ENCODE measurements at regions not wholly inside any gene's neighbourhood (a gene's known extent, or its start where the extent isn't known, plus 50 kb on each side); places are given as distances from the start of the nearest gene placed in this dataset.
"Not testable (repeated sequence)": the region's sequence is repeated elsewhere in the genome, so short reads cannot be mapped to it uniquely, and the experiment has no call there.

DNA sequence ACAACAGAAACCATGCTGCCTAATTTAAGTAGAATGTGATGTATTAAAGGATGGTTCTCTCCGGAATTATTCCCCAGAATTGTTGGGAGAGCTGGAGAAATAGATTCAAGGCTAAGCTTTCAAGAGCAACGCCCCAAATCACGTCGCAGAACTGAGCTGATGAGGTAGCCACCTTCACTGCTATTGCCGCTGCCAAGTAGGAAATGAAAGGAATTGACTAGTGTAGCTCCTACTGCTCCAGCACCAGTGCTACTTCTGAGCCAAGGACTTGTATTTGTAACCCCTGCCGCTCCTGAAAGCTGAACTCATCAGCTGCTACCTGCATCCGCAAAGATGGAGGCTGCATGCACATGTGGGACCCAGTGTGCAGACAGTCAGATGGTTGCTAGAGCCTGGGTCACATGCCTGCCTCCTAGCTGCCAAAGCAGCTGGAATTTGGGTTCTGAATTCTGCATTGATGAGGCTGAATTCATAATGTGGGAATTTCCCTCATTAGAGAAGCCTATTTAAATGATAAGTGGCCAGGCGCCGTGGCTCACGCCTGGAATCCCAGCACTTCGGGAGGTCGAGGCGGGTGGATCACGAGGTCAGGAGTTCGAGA lies 173.9 kb downstream of the PDGFRA start:
- DNase-seq (ENCODE audit: low spot score): no peak
- intact Hi-C loops (cut with DNase I): no loop called here

GRCh38 chr4:54403700-54404453 lies 174.8 kb downstream of the PDGFRA start:
- no peak for DNase-seq (ENCODE audit: low spot score)
- intact Hi-C loops (cut with DNase I): no loop called here

DNA sequence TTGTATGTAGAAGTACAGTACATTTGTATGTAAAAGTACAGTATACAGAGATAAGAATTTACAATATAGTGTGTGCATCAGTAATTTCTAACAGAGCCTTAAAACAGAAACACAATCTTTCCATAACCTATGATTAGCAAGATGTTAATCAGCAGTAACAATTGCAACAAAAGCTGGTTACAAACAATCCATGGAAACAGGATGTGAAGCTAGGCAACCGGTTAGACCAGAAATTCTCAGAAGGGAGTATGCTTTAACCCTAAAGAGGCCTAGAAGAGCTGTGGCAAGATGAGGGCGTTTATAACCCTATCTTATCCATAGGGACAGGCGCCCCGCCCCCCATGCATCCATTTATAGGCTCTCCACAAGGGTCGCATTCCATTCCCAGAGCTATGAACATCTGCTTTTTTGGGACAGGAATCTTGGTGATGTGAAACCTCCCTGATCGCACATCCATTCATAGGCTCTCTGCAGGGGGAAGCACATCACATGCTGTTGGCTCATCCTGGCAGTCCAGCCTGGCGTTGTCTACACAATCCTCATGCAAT lies 180.3 kb downstream of the PDGFRA start:
- DNase-seq (ENCODE audit: low spot score); intact Hi-C loops (cut with DNase I): not testable (repeated sequence)

- intact Hi-C loops (cut with DNase I): no loop called here
- no peak for DNase-seq (ENCODE audit: low spot score)
These were observed 185.5 kb downstream of the PDGFRA start for GRCh38 chr4:54414545-54414944.

- intact Hi-C loops (cut with DNase I): no loop called here
- DNase-seq (ENCODE audit: low spot score): no peak
These were observed 188.4 kb downstream of the PDGFRA start for GRCh38 chr4:54417476-54417875.

- intact Hi-C loops (cut with DNase I): no loop called here
- DNase-seq (ENCODE audit: low spot score): no peak
These were observed 189.4 kb downstream of the PDGFRA start for GRCh38 chr4:54418468-54418867.

GRCh38 chr4:54423066-54423465 lies 194.0 kb downstream of the PDGFRA start:
- no peak for DNase-seq (ENCODE audit: low spot score)
- intact Hi-C loops (cut with DNase I): no loop called here

- intact Hi-C loops (cut with DNase I): no loop called here
- DNase-seq (ENCODE audit: low spot score): no peak
These were observed 198.7 kb downstream of the PDGFRA start for GRCh38 chr4:54427826-54428225.

GRCh38 chr4:54428940-54429339 lies 199.8 kb downstream of the PDGFRA start:
- intact Hi-C loops (cut with DNase I): no loop called here
- DNase-seq (ENCODE audit: low spot score): no peak

DNA sequence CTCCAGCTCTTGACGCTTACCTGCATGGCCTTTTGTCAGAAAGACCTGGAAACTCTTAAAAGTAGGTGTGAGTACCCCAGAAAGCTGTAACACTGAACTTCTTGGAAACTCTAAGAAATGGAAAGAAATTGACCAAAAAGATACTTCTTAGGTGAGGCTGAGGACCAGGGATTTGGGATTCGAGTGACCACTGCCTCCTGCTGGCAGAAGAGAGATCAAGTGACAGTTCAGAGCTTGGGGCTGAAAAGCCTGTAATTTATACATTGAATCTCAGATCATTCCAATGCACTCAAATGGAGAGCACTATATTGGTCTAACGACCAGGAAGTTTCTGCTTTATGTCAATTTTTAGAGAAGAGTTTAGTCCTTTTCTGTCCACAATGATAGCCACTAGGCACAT lies 204.6 kb downstream of the PDGFRA start:
- intact Hi-C loops (cut with DNase I): no loop called here
- no peak for DNase-seq (ENCODE audit: low spot score)

- no peak for DNase-seq (ENCODE audit: low spot score)
- intact Hi-C loops (cut with DNase I): no loop called here
These were observed 210.7 kb downstream of the PDGFRA start for GRCh38 chr4:54439831-54440243.

DNA sequence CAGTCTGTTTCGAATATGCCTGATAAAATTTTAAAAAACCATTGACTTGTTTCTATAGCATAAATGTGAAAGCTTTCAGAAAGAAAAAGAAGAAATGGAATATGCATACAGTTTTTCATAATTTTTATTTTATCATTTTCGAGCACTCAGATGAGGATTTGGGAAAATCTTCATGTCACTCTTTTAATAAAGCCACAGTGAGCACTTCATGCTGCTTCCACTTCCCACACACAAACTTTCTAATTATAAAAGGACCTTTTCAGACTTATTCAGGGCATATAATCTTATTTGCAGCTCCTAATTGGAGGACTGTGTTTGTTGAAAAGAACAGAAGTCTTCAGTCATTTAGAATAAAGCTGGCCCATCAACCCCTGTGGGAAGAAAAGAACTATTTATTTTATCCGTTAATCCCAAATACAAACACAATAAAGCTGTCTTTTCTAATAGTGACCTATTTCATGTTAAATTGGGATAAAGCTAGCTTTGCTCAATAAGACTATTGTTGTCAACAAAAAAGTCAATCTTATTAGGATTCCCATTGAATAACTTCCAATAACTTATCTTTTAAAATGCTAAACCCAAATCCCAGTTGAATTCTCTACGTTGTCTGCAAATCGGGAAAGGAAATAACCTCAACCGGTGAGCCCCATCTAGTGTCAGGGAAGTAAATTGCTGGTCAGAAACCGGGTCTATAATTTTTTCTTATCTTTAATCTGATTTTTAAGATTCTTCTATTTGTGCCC lies 211.5 kb downstream of the PDGFRA start:
- intact Hi-C loops (cut with DNase I): no loop called here
- no peak for DNase-seq (ENCODE audit: low spot score)

GRCh38 chr4:54445866-54446265 lies 211.9 kb upstream of the KIT start:
- no peak for DNase-seq (ENCODE audit: low spot score)
- intact Hi-C loops (cut with DNase I): no loop called here

DNA sequence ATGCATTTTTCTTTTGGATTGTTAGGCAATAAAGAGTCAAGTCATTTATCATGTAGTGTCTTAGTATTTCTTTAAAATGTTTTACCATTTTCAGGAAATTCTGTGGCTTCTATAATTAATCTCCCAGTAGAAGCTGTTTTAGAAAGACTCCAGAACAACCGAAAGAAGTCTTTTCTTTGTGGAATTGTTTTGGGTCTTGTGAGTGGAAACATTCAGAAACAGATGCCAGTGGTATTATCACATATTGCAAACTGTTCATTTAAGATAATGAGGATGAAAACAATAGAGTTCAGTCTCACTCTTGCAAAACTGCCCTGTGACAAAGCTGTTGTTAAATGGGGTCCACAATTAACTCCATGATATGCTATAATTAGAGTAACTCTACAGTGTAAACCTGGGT lies 211.2 kb upstream of the KIT start:
- intact Hi-C loops (cut with DNase I): no loop called here
- DNase-seq (ENCODE audit: low spot score): no peak

- intact Hi-C loops (cut with DNase I): no loop called here
- no peak for DNase-seq (ENCODE audit: low spot score)
These were observed 210.5 kb upstream of the KIT start for GRCh38 chr4:54447304-54447703.

- intact Hi-C loops (cut with DNase I): no loop called here
- DNase-seq (ENCODE audit: low spot score): no peak
These were observed 207.8 kb upstream of the KIT start for GRCh38 chr4:54449999-54450398.

DNA sequence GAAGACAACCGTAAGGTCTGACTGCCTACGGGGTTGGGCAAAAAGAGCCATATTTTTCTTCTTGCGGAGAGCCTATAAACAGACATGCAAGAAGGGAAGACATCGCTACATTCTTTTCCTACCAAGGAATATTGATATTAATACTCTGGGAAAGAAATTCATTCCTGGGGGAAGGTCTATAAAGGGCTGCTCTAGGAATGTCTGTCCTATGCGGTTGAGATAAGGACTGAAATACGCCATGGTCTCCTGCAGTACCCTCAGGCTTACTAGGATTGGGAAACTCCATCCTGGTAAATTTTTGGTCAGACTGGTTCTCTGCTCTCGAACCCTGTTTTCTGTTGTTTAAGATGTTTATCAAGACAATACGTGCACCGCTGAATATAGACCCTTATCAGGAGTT lies 190.8 kb upstream of the KIT start:
- intact Hi-C loops (cut with DNase I); DNase-seq (ENCODE audit: low spot score): not testable (repeated sequence)

- intact Hi-C loops (cut with DNase I): no loop called here
- no peak for DNase-seq (ENCODE audit: low spot score)
These were observed 184.6 kb upstream of the KIT start for GRCh38 chr4:54473077-54473545.

GRCh38 chr4:54473798-54474197 lies 184.0 kb upstream of the KIT start:
- intact Hi-C loops (cut with DNase I): no loop called here
- DNase-seq (ENCODE audit: low spot score): no peak

DNA sequence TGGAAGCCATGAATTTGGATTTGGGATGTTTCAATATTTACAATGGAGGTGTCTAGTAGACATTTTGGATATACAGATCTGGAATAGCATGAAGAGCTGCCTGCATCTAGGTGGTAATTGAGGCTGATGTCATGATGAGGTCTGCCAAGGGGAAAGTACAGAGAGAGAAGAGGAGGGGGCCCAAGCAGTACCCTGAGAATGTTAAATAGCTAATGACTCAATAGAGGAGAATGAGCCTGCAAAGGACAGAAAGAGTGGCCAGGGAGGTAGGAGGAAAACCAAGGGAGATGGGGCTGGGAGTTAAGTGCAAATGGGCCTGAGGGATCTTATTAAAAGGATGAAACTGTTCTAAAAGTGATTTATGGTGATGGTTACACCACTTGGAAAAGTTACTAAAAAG lies 182.2 kb upstream of the KIT start:
- intact Hi-C loops (cut with DNase I): no loop called here
- DNase-seq (ENCODE audit: low spot score): no peak

All from posterior vena cava (tissue), 2 donors.